T-helper 2 cell treated with Interferon-gamma antibody and Interleukin-4, amounts not matched to agents 5 μg/mL and 100 μg/mL, for 36 hours (primary cell): ENCODE measurements at regions not wholly inside any gene's neighbourhood (a gene's known extent, or its start where the extent isn't known, plus 50 kb on each side); places are given as distances from the start of the nearest gene placed in this dataset.
"Not testable (repeated sequence)": the region's sequence is repeated elsewhere in the genome, so short reads cannot be mapped to it uniquely, and the experiment has no call there.

Source experiments
- DNase-seq: peaks from one replicate; pipeline ENCODE4 v3.0.0; 2021; ENCODE audit warnings: low spot score
- H3K27ac Mint-ChIP-seq: one replicate; pipeline ENCODE4 v1.8.0; 2021; ENCODE audit warnings: mild to moderate bottlenecking, mixed read lengths
- H3K27me3 Mint-ChIP-seq: one replicate; pipeline ENCODE4 v1.8.0; 2021; ENCODE audit warnings: low read depth, mixed read lengths
- H3K36me3 Mint-ChIP-seq: one replicate; pipeline ENCODE4 v1.8.0; 2021; ENCODE audit warnings: low read depth, mixed read lengths
- H3K4me1 Mint-ChIP-seq: one replicate; pipeline ENCODE4 v1.8.0; 2021; ENCODE audit warnings: low read depth, mixed read lengths
- H3K4me3 Mint-ChIP-seq: one replicate; pipeline ENCODE4 v1.8.0; 2022; ENCODE audit warnings: mild to moderate bottlenecking, moderate library complexity, mixed read lengths
- H3K9me3 Mint-ChIP-seq: one replicate; pipeline ENCODE4 v1.8.0; 2021; ENCODE audit warnings: mixed read lengths

DNA sequence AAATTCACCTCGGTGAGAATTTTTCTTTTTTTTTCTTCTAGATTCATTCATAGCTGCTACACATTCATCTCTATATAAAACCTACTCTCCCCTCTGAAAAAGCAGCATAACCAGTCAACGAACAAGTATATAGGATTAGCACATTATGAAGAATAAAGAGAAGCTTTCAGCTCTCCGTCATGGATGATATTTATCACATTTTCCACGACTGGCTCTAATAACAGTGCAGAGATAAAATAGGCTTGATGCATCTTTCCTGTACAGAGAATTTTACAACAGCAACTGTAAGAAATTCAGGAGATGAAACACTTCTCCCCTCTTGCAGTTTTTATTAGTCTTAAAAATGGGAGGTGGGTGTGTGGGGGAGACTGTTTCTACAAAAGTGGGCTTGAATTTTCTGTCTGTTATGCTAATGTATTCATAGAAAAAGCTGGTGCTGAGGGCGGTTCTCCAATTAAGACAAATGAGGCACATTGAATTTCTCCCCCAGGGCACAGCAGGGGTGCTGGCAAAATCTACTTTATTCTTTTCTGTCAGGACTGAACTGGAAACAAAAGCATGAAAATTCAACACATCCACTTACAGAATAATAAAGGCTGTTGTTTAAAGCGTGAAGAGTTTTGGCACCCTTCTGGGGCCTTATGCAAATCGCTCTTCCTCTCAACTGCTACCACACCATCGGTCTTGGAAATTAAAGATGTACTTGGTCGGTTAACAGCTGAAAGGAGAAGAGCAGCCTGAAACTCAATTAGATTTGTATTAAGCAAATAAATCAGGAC is 233.9 kb upstream of the ZNF608 start:
- no peak overlapping the region for H3K4me3 Mint-ChIP-seq
- no peak overlapping the region for H3K27ac Mint-ChIP-seq
- no peak for DNase-seq
- peaks cover 20% of the 10 kb centered on the region for H3K9me3 Mint-ChIP-seq
- no peaks in the 10 kb centered on the region for H3K4me1 Mint-ChIP-seq
- no peaks in the 10 kb centered on the region for H3K36me3 Mint-ChIP-seq
- H3K27me3 Mint-ChIP-seq, result no peaks in the 10 kb centered on the region

DNA sequence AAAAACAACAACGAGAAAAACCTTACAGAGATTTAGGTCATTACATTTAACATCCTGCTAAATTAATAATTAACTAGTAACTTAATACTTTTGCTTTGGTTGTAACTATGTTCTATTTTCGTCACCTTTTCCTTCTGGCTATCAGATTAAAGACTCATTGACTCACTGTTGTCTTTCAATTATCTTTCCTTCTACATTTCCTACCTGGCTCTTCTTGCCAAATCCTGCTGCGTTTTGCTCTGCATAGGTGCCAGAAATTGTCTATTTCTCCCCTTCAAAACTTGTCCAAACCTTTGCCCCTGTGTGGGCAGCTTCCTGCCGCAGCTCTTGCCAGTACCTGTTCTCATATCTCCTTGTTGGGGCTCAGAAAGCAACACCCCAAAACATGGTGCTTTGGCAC is 235.5 kb upstream of the ZNF608 start:
- no peaks in the 10 kb centered on the region for H3K4me1 Mint-ChIP-seq
- H3K4me3 Mint-ChIP-seq, result no peak overlapping the region
- H3K27ac Mint-ChIP-seq, result no peak overlapping the region
- no peak for DNase-seq
- peaks cover 31% of the 10 kb centered on the region for H3K9me3 Mint-ChIP-seq
- no peaks in the 10 kb centered on the region for H3K36me3 Mint-ChIP-seq
- H3K27me3 Mint-ChIP-seq, result no peaks in the 10 kb centered on the region

DNA sequence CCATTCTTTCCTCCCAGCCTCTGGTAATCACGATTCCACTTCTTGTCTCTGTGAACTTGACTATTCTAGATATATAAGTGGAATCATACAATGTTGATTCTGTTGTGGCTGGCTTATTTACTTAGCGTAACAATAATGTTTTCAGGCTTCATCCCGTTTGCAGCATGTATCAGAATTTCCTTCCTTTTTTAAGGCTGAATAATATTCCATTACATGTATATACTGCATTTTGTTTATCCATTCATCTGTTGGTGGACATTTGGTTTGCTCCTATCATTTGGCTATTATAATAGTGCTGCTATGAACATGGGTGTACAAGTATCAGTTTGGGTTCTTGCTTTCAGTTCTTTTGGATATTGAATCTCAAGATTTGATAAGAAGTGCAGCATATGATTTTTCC is 239.7 kb upstream of the ZNF608 start:
- Mint-ChIP-seq H3K36me3 (no peaks in the 10 kb centered on the region), H3K4me1 (no peaks in the 10 kb centered on the region), H3K9me3 (peaks cover 41% of the 10 kb centered on the region), H3K27ac (no peak overlapping the region), H3K27me3 (no peaks in the 10 kb centered on the region), H3K4me3 (no peak overlapping the region)
- DNase-seq, result no peak

DNA sequence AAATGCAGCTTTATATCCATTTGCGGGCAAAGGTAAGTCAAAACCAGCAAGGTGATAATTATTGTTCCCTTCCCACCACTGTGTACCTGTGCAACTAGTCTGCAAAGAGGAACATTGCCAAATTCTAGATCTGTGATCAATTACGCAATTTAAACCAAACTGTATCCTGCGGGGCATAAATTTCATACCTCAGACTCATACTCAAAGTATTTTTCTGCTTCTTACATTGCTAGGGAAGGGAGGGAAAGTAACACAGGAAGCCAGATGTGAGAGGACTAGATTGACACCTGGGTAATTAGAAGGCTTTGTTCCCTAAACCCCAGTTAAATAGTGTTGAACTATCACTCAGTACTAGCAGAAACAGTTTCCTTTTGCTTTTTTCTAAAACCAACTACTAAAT is 240.2 kb upstream of the ZNF608 start:
- Mint-ChIP-seq H3K27ac (no peak overlapping the region), H3K27me3 (no peaks in the 10 kb centered on the region), H3K4me1 (no peaks in the 10 kb centered on the region), H3K4me3 (no peak overlapping the region), H3K9me3 (peaks cover 41% of the 10 kb centered on the region), H3K36me3 (no peaks in the 10 kb centered on the region)
- DNase-seq, result no peak

DNA sequence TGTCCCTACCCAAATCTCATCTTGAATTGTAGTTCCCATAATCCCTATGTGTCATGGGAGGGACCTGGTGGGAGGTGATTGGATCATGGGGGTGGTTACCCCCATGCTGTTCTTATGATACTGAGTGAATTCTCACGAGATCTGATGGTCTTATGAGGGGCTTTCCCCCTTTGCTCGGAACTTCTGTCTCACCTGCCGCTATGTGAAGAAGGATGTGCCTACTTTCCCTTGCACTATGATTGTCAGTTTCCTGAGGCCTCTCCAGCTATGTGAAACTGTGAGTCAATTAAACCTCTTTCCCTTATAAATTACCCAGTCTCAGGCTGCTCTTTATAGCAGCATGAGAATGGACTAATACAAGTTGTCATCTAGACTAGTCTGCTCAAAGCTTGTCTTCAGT is 241.3 kb upstream of the ZNF608 start:
- H3K36me3 Mint-ChIP-seq, H3K27me3 Mint-ChIP-seq, DNase-seq, H3K4me1 Mint-ChIP-seq, H3K27ac Mint-ChIP-seq, H3K4me3 Mint-ChIP-seq: not testable (repeated sequence)
- peaks cover 41% of the 10 kb centered on the region for H3K9me3 Mint-ChIP-seq

DNA sequence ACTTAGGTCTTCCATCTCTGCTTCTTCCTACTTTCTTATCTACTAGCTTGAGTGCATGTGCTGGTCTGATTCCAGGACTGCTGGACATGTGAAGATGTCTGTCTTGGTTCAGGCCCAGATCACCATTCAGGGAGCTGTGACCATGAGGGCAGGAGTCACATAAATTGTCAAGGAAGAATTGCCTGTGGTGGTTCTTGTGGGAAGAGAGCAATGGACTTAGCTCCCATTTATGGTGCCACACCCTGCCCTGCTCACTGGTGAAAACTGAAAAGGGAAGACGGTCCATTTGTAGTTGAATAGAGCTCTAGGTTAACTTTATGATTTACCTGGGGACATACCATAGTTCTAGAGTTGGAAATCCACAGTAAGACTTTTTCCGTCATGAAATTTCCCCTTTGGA is 244.3 kb upstream of the ZNF608 start:
- Mint-ChIP-seq H3K27ac (no peak overlapping the region), H3K27me3 (no peaks in the 10 kb centered on the region), H3K36me3 (no peaks in the 10 kb centered on the region), H3K9me3 (peaks cover 19% of the 10 kb centered on the region), H3K4me1 (no peaks in the 10 kb centered on the region), H3K4me3 (no peak overlapping the region)
- no peak for DNase-seq

DNA sequence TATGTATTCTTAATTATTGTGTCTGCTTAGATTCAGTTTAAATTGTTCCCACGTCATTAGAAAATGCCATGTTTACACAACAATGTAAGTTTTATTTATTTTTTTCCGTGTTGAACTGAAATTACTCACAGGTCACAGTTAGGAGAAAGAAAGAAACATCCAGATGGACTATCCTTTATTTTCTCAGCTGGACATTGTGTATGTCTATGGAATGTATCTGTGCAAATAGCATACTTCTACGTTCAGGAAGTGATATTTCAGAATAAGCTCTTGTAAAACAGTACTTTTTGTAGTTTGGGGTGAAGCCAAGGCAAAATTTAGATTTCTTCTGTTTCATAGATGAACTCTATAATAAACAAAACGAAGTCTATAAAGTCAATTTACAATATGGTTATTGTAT is 249.0 kb upstream of the ZNF608 start:
- no peak for DNase-seq
- Mint-ChIP-seq H3K4me3 (no peak overlapping the region), H3K27me3 (no peaks in the 10 kb centered on the region), H3K4me1 (no peaks in the 10 kb centered on the region), H3K27ac (no peak overlapping the region), H3K36me3 (no peaks in the 10 kb centered on the region), H3K9me3 (no peaks in the 10 kb centered on the region)

DNA sequence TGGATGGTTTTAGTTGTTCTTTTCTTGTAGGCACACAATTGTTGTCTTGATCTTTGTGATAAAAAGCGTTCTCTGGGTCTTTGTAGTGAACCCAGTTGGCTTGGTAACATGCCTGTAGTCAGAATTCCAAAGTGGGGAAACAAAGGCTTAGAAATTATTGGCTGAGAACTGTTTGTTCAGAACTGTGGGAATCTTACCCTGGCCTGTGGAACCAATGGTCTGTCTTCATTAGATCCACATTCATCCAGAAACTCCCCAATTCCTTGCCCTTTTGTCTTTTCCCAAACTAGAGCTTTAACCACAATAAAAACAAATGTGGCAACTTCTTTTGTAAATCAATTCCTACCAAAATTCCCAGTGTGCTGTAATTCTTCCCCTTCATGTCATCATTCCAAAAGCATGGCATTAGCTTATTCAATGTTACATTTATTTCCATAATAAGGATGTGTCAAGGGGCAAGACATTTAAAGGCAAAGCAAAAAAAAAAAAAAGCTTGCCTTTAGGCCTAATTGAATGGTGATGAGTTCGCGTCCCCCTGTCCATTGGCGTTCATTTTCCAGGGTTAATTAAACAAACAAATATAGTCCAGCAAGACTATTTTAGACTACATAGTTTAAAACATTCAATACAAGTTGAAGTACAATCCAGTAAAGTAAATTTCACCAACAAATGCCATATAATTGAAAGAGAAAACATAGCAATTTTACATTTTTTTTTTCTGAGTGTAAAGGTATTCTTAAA is 249.8 kb upstream of the ZNF608 start:
- no peak for DNase-seq
- H3K4me1 Mint-ChIP-seq, result no peaks in the 10 kb centered on the region
- no peak overlapping the region for H3K4me3 Mint-ChIP-seq
- no peaks in the 10 kb centered on the region for H3K27me3 Mint-ChIP-seq
- H3K36me3 Mint-ChIP-seq, result no peaks in the 10 kb centered on the region
- no peak overlapping the region for H3K27ac Mint-ChIP-seq
- H3K9me3 Mint-ChIP-seq, result no peaks in the 10 kb centered on the region

DNA sequence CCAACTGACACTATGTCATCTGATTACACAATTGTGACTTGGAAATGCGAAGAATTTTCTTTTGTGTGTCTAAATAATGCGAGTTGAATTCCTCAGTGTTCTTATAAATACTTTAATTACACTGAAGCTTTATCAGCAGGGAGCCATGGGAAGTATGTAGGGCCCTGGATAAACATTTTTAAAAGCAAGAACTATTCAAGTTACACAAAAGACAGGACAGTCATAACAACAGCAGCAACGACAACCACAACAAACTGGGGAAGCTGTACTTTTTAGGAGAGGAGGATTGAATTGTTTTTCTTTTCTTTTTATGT is 250.3 kb upstream of the ZNF608 start:
- Mint-ChIP-seq H3K36me3 (no peaks in the 10 kb centered on the region), H3K9me3 (no peaks in the 10 kb centered on the region), H3K27me3 (no peaks in the 10 kb centered on the region), H3K27ac (no peak overlapping the region), H3K4me3 (no peak overlapping the region), H3K4me1 (no peaks in the 10 kb centered on the region)
- DNase-seq, result no peak

DNA sequence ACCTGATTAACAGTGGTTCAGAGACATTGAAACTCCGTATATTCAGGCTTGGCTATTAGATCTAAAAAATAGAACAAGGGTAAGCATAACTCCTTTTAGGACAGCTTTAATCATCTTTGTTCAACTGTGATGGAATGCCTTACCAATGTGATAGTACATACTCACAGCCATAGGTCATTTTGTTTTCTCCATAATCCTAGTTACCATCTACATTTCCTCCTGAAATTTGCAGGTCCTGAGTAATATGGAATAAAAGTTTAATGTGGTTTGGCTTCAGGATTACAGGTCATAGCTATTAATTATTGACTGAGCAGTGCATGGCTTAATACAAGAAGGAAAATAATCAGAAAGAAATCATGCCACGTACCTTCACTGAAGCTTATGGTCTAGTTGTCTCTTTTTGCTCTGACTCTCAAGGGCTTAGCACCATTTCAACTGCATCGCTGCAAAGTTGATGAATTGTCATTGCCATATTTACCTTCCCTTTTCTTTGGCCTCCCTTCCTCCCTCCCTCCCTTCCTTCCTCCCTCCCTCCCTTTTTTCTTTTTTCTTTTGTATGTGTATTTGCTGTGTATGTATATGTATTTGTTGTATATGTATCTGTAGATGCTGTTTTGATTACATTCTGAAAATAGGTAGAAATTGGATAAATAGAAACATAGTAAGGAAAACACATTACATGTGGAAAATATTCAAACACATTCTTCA is 250.9 kb upstream of the ZNF608 start:
- DNase-seq, result no peak
- H3K36me3 Mint-ChIP-seq, result no peaks in the 10 kb centered on the region
- peaks cover 2% of the 10 kb centered on the region for H3K4me1 Mint-ChIP-seq
- H3K27me3 Mint-ChIP-seq, result no peaks in the 10 kb centered on the region
- H3K4me3 Mint-ChIP-seq, result no peak overlapping the region
- H3K9me3 Mint-ChIP-seq, result no peaks in the 10 kb centered on the region
- H3K27ac Mint-ChIP-seq, result no peak overlapping the region

DNA sequence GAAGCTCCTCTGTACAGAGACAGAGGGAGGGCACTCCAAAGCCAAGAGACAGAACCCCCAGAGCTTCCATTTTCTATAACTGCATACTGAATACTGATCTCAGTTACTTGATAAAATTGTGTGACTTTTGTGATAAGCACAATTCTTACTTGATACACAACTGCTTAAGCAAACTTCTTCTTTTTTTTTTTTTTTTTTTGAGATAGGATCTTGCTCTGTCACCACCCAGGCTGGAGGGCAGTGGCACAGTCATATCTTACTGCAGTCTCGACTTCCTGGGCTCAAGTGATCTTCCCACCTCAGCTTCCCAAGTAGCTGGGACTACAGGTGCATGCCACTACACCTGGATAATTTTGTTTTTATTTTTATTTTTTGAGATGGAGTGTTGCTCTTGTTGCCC is 252.1 kb upstream of the ZNF608 start:
- Mint-ChIP-seq H3K4me1 (peaks cover 2% of the 10 kb centered on the region), H3K9me3 (no peaks in the 10 kb centered on the region), H3K27ac (no peak overlapping the region), H3K27me3 (no peaks in the 10 kb centered on the region), H3K4me3 (no peak overlapping the region), H3K36me3 (no peaks in the 10 kb centered on the region)
- DNase-seq, result no peak

DNA sequence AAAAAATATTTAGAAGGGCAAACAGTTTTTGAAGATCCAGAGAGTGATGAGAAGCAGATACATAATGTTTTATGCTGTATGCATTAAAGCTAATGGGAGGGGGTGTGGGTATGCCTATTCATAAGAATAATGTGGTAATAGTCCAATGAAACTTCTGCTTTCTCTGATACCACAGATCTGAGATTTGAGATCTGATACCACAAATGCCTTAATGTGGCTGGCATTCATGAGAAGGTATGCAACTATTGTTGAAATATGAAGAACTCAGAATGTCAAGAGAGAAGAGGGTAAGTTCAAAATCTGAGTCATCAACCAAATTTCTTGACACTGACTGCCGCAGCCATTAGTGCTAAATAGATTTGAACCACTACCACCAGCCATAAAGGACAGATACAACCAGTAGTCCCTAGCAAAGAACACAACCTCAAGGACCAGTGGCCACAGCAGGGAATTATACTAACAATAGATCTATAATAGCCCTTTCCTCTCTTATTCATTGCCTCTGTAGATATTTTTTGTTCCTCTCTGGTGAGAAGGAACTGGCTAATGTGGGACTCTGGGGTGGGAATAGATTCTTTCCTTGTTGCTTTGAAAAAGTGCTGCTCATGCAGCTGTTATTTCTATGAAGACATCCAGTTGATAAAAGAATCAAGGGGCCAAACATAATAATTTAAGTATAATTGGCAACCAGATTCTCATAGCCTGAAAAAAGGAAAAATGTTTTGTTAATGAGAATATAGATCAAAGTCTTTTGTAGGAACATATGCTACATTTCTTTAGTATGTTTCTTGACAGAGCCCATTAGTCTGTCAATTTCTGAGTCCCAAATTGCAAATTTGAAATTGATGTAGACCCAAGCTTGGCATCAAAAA is 256.5 kb upstream of the ZNF608 start:
- no peaks in the 10 kb centered on the region for H3K36me3 Mint-ChIP-seq
- H3K27me3 Mint-ChIP-seq, result no peaks in the 10 kb centered on the region
- no peaks in the 10 kb centered on the region for H3K9me3 Mint-ChIP-seq
- no peak overlapping the region for H3K27ac Mint-ChIP-seq
- DNase-seq, result no peak
- H3K4me3 Mint-ChIP-seq, result no peak overlapping the region
- H3K4me1 Mint-ChIP-seq, result peaks cover 2% of the 10 kb centered on the region

DNA sequence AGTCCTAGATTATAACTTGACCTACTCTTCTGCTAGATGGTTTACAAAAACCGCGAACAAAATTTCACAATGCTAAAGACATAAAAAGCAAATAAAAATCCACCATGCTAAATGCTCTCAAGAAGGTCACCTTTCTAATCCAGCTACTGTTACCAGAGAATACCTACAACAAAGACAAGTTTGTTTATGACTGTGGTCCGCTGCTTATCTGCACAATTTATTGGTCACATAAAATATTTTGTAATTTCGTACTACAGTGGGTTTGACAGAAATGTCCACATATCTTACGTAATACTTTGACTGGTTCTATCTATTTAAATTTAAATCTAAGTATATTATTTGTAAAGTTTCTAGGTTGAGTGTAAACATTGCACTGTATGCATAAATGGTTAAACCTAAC is 257.6 kb upstream of the ZNF608 start:
- peaks cover 2% of the 10 kb centered on the region for H3K4me1 Mint-ChIP-seq
- no peak overlapping the region for H3K27ac Mint-ChIP-seq
- no peaks in the 10 kb centered on the region for H3K27me3 Mint-ChIP-seq
- no peaks in the 10 kb centered on the region for H3K9me3 Mint-ChIP-seq
- H3K36me3 Mint-ChIP-seq, result no peaks in the 10 kb centered on the region
- H3K4me3 Mint-ChIP-seq, result no peak overlapping the region
- DNase-seq, result no peak

DNA sequence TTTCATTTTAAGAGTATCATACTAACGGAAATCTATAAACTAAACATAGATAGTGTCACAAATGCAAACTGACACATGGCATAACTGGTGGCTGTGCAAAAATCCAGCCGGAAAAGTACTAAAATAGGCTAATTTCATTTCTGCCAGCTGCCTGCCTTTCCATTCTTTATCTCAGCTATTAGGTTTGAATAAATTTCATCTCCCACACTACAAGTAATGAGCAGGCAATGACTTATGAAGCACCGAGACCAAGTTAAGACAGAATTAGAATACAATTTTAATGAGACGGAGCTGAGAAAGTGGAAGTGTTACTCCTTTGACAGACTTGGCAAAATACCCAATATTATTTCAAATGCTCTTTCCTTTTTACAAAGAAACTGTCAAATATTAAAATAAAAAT is 258.8 kb upstream of the ZNF608 start:
- Mint-ChIP-seq H3K36me3 (no peaks in the 10 kb centered on the region), H3K27me3 (no peaks in the 10 kb centered on the region), H3K4me1 (peaks cover 2% of the 10 kb centered on the region), H3K9me3 (no peaks in the 10 kb centered on the region), H3K27ac (no peak overlapping the region), H3K4me3 (no peak overlapping the region)
- no peak for DNase-seq
